ENCODE measurements at regions not wholly inside any gene's neighbourhood (a gene's known extent, or its start where the extent isn't known, plus 50 kb on each side); places are given as distances from the start of the nearest gene placed in this dataset.
"Not testable (repeated sequence)": the region's sequence is repeated elsewhere in the genome, so short reads cannot be mapped to it uniquely, and the experiment has no call there.

GRCh38 chr2:144760939-144761338 lies 241.0 kb upstream of the ZEB2 start:
- TF ChIP-seq CTCF, POLR2A (IDR thresholded peaks at IDR 0.05): not testable (repeated sequence)
